GM19452 (cell line): ENCODE measurements at regions not wholly inside any gene's neighbourhood (a gene's known extent, or its start where the extent isn't known, plus 50 kb on each side); places are given as distances from the start of the nearest gene placed in this dataset.
"Not testable (repeated sequence)": the region's sequence is repeated elsewhere in the genome, so short reads cannot be mapped to it uniquely, and the experiment has no call there.

Experiments
- ATAC-seq: cut with Tn5 transposase; IDR thresholded peaks from one replicate; pipeline ENCODE4 v1.9.1; 2021; ENCODE audit not compliant: unreplicated experiment

DNA sequence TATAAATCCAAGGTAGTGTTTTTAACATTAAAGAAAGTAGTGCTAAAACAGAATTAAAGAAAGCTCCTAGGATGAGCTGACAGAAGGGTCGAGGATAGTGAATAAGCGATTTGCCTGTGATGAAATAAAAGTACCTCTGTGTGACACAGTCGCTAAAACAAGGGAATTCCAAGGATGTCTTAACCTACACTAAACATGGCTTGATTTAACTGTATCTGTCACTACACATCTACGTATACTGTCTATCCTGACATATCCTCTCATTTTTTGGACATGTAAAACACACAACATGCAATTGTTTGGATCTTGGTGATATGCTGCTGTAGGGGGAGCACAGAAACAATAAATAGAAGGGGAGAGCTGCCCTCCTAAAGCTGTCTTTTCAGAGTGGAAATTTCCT lies 580.8 kb upstream of the SLC8A1 start:
- ATAC-seq = no peak

DNA sequence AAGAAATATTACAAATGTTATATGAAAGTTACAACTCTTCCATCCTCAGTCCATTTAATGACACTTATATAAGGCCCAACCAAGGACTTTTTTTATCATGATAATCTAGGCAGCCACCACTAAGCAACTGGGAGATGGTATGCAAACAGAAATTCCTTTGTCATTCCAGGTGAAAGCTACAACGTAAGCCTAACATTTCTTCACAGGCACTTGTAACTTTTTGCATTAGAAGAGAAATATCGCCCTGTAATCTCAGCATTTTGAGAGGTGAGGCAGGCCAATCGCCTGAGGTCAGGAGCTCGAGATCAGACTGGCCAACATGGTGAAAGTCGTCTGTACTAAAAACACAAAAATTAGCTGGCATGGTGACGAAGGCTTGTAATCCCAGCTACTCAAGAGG lies 581.2 kb upstream of the SLC8A1 start:
- ATAC-seq = no peak

DNA sequence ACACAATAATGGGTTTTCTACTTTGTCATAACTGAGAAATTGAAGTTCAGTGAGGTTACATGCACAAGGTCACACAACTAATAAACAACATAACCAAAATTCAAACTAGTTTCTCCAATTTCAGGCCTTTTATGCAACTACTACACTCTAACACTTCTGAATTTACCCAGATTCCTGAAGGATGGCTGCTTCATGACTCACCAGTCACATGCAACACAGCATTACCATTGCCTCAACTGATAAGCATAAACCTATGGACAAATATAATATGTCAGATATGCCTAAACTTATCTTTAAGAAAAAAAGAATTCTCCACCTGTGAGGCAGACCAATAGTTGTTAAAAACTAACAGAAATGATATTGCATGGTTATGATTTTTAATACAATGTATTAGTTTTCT lies 586.5 kb upstream of the SLC8A1 start:
- ATAC-seq = no peak

DNA sequence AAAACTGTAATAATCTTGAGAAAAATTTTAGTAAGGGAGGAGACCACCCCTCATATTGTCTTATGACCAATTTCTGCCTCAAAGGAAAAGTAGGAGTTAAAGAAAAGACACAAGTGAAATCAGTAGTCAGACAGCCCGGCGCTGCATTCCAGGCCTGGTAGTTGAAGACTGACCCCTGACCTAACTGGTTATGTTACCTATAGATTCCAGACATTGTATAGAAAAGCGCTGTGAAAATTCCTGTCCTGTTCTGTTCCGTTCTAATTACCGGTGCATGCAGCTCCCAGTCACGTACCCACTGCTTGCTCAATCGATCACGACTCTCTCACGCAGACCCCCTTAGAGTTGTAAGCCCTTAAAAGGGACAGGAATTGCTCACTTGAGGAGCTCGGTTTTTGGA lies 587.9 kb upstream of the SLC8A1 start:
- not testable (repeated sequence) for ATAC-seq

DNA sequence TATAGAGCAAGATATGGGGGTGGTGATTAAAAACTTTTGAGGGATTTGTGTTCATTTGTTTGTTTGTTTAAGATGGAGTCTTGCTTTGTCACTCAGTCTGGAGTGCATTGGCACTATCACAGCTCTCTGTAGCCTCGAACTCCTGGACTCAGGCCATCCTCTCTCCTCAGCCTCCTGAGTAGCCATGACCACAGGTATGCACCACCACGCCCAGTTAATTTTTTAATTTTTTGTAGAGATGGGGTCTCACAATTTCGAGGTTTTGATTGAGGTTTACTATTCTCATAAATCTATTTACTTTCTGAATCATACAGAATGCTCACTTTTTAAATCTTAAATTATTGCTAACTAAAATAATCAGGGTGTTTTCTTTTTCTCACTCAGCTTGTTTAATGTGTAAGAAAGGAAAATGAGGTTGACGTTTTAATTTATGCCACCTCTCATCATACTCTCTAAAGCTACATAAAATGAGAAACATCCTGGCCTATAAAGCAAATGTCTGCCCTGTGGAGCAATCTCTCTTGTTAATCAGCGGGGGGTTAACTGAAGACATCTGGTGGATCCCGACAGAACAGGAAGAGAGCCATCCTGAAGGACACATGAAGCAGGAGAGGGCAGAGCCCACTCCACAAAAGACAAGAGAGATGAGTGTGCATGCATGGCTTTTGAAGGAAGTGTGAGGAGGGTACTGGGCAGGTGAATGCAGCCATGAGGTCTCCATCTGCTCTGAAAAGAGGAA lies 589.1 kb upstream of the SLC8A1 start:
- ATAC-seq = no peak

DNA sequence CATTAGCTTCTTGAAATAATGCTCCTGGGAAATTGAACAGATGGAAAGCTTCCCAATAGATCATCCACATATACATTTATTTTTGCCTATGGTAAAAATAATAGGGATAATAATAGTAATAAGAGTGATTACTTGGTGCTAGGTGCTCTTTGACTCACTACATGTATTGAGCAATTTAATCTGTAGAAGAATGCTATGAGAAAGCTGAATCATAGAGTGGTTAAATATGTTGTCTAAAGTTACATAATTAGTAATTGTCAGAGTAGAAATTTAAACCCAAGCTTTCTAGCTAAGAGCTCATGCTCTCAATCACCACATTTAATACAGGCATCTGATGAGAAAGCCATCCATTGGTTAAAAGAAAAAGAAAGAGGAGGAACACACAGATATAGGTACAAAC lies 590.5 kb upstream of the SLC8A1 start:
- ATAC-seq = no peak

DNA sequence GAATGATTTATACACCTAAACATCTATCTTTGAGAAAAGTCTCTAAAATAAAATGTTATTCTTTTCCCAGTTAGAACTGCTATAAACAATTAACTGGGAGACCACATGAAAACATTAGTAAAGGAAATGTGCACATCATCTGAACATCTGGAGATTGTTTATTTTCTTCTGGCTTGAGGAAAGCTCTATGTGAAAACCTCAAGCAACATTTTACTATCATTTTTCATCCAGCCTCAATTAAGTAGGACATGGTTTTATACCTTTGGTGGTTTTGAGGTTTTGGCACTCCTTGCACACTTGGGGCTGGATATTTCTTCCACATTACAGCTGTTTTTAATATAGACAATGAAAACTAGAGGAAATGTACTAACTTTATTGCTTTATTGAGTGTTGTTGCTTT lies 609.5 kb upstream of the SLC8A1 start:
- ATAC-seq = no peak

DNA sequence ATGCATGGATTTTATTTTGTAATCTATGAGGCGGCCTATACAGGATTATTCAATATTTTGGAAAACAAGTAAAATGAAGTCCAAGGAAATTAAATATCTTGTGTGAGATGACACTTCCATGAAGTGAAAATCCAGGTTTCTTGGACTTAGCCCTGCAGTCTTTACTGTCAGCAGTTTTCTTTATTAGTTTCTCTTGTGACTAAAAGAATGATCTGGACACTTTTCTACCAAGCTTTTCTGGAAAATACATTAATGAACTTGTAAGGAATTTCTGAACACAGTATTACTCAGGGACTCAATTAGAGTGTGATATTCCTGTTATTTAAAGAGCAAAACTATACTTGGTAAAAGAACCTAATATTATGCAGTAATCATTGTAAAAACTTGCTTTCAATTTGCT lies 610.4 kb upstream of the SLC8A1 start:
- no peak for ATAC-seq

DNA sequence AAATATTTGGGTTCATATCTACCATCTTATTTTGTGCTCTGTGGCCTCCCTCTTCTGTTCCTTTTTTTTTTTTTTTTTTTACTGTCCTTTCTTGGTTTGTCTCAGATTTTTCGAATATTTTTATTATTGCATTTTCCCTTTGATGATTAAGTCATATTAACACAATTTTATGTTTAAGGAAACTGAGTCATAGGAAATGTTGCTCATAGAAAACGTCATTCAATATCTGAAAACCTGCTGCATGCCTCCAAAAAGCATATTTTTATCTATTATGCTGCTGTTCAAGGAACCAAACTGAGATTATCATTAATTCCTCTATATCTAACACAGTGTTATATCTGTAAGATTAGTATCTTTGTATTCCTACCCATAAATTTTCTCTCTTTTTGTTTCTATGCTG lies 614.3 kb upstream of the SLC8A1 start:
- no peak for ATAC-seq

DNA sequence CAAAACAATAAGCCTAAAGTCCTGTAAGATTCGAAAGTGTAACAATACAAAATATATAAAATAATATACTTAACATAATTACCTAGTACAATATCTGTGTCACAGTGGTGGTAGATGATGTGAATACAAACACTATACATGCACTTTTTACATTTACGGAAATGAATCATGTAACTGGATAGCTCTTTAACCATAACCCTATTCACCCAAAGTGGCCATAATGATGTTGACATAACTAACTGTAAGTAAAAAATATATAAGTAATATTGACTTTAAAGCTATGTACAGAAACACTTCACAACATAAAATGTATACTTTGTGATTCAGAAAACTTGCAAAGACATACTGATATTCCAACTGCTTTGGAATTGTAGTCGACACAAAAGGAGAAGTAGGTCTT lies 616.9 kb upstream of the SLC8A1 start:
- ATAC-seq = no peak

DNA sequence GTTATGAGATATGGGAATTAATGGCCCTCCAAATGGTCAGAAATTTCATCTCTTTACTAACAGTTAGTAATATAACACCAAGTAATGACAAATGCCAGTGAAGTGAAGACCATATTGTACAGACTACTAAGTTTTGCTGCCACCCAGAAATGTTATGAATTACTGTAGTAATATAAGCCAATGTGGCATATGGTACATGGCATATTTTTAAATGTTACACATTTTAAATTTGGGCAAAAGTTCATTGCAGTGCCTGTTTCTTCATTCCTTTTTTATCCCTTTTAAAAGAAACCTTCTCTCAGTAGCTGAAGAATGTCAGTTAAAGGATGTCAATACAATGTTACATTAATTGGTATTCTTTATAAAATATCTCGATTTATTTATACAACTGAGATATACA lies 626.5 kb upstream of the SLC8A1 start:
- ATAC-seq = no peak

DNA sequence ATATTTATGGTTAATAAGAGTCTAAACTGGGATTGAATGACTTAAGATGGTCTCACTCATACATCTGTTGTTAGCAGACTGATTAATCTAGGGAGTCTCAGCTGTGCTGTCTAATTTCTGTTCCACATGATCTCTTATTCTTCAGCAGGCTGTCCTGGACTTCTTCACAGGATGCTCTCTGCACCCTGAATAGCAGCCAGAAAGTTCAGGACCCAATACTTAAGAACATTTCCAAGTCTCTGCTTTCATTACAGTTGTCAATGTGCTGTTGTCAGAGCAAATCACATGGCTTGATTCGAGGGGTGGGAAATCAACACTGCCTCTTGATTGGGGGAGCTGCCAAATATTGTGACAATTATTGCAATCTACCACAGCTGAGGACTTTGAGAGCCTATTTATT lies 627.1 kb upstream of the SLC8A1 start:
- no peak for ATAC-seq

DNA sequence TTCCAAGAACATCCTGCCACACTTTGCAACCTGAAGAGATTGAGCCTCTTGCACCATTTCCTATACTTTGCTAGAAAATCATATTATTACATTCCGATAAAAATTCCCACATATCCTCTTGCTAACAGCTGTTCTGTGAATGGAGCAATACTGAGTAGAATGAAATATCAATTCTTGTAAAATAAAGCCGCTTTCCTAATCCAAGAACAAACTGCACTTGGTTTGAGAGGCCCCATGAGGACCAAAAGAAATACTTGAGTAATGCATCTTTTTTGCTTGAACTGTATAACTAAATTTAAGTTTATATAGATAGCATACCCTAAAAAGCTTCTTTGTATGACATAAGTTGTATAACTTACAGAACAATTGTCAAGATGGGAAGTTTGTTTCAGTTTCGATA lies 632.4 kb upstream of the SLC8A1 start:
- ATAC-seq = no peak

DNA sequence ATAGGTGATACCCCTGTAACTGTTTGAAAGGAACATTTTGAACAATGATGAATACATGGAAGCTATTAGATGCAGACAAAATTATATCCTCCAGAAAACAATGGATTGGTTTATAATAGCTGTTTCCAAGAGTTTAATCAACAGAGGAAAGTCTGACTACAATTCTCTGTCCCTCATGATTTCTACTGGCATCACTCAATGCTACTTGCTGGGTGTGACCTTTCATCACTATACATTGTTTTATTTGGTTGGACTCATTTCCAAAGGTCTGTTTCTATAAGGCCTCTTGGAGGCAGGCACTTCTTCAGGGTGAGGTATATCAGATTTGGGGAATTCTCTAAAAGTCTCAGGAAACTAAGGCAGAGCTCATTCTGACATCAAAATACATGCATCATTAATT lies 636.1 kb upstream of the SLC8A1 start:
- no peak for ATAC-seq

DNA sequence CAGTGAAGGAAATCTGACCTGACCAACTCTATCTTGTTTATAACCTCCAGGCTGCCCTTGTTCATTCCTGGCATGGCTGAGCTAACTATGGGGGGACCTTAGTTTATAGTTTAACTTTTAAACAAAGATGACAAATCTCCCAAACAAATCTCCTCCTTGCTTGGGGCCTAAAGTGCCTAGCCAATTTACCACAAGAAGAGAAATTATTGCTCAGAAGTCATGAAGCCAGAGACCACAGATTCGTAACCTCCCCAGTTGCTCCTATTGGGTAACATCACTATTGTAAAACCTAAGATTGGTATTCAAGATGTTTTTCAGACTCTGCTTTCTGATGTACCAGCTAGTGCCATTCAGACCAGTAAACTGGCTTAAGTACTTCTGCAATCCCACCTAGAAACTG lies 649.4 kb upstream of the SLC8A1 start:
- no peak for ATAC-seq

DNA sequence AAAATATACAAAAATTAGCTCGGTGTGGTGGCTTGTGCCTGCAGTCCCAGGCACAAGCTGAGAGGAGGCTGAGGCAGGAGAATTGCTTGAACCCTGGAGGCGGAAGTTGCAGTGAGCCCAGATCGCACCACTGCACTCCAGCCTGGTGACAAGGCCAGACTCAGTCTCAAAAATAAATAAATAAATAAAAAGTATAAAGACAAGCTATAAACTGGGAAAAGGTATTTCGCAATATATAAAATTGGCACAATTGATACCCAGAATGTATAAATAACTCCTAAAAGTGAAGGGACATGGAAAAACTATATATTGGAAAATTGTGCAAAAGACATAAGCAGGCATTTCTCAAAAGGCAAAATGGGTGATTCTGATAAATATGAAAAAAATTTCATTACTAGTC lies 657.9 kb upstream of the SLC8A1 start:
- ATAC-seq = no peak

DNA sequence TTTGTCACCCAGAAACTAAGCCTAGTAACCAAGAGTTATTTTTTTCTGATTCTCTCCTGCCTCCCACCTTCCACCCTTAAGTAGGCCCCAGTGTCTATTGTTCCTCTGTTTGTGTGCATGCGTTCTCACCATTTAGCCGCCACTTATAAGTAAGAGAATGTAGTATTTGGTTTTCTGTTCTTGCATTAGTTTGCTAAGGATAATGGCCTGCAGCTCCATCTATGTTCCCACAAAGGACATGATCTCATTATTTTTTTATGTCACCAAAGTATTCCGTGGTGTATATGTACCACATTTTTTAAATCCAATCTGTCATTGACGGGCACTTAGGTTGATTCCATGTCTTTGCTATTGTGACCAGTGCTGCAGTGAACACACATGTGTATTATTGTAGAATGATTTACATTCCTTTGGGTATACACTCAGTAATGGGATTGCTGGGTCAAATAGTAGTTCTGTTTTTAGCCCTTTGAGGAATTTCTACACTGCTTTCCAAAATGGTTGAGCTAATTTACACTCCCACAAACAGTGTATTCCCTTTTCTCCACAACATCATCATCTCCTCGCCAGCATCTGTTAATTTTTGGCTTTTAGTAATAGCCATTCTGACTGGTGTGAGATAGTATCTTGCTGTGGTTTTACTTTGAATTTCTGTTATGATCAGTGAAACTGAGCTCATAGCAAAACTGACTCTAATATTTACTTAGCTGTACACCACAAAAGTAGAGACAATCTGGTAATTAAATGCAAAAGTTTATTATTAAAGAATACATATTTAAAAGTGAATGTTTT lies 660.1 kb upstream of the SLC8A1 start:
- no peak for ATAC-seq

DNA sequence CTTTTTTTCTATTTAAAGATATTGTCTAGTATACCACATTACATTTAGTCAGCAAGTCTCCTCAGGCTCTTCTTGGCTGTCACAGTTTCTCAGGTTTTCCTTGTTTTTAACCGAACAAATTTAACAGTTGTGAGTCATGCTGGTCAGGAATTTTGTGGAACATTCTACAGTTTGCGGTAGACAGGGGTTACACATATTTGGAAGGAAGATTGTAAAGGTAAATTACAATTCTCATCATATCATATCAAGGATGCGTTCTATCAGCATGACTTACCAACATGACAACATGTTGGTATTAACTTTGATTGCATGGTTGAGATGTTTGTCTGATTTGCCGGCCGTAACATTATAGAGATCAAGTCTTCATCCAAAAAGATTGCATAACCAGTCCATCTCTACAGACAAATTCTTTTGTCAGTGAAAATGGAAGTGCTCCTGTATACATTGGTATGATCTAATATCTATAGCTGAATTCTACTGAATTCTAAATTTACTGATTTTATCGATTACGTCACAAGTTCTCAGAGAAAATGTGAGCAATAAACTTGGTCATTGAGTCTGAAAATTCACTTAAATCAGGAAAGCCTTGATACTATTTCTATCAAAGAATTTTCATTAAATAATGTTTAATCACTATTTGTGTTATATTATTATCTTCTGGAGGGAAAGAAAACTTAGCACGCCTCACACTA lies 664.4 kb upstream of the SLC8A1 start:
- no peak for ATAC-seq

DNA sequence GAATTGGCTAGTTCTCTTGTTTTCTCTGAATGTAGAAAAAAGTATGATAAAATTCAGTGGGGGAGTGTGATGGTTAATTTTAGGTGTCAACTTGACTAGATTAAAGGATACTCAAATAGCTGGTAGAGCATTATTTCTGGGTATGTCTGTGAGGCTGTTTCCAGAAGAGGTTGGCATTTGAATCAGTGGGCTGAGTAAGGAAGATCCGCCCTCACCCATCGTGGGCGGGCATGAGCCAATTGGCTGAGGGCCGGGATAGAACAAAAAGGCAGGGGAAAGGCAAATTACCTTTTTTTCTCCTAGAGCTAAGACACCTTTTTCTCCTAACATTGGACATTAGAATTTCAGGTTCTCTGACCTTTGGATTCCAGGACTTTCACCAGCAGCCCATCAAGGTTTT lies 667.6 kb upstream of the SLC8A1 start:
- no peak for ATAC-seq

DNA sequence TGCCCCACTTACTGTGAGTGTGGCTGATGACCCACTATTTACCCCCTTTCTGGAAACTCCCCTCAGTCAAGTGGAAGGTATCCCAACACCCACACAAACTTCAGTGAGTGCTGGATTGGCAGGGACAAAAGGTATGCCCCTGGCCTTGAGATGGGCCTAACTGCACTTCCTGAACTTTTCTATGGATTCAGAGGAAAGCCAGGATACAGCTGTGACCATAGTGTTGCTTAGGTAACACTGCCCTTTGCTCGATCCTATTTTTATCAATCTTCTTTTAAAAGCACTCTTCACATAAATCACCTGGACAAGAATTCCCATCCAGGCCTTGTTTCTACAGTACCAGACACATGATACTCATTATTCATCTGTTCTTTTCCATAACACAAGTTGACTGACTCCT lies 671.5 kb upstream of the SLC8A1 start:
- no peak for ATAC-seq

DNA sequence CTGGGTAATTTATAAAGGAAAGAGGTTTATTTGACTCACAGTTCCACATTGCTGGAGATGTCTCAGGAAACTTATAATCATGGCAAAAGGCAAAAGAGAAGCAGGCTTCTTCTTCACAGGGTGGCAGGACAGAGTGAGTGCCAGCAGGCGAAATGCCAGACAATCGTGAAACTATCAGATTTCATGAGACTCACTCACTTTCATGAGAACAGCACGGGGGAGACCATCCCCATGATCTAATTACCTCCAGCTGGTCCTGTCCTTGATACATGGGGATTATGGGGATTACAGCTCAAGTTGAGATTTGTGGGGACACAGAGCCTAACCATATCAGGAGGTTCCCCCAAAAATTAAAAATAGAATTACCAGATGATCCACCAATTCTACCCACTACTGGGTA lies 675.5 kb upstream of the SLC8A1 start:
- ATAC-seq = no peak

DNA sequence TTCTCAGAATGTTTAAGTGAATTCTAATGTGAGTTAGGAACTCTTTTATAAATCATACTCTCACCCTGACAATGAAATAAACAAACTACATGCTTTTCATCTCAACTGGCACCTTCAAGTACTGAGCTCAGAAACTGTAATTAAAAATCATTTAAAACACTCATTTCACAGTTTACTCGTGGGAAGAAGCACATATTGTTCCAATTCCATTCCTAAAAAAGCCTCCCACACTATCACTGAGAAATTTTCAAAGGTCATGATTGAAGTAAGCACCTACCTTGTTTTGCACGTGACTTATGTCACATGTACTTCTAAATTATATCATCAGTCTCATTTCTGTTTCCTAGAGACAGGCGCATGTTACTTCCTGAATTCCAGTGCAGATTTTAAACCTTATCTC lies 678.1 kb upstream of the SLC8A1 start:
- no peak for ATAC-seq
